ENCODE measurements at regions not wholly inside any gene's neighbourhood (a gene's known extent, or its start where the extent isn't known, plus 50 kb on each side); places are given as distances from the start of the nearest gene placed in this dataset.
"Not testable (repeated sequence)": the region's sequence is repeated elsewhere in the genome, so short reads cannot be mapped to it uniquely, and the experiment has no call there.

GRCh38 chr3:72270730-72271129 lies 485.8 kb upstream of the PROK2 start:
- Histone ChIP-seq H3K9ac (ENCODE audit: low read length) (no peak overlapping the region), H3K27me3 (ENCODE audit: insufficient read depth, low read length) (peaks cover 4% of the 10 kb centered on the region), H4K20me1 (ENCODE audit: insufficient read depth, low read length) (no peaks in the 10 kb centered on the region), H3K27ac (ENCODE audit: low read depth, low read length) (no peak overlapping the region), H3K79me2 (ENCODE audit: insufficient read depth, low read length) (no peaks in the 10 kb centered on the region), H3K36me3 (ENCODE audit: insufficient read depth, low read length) (no peaks in the 10 kb centered on the region), H3K4me1 (ENCODE audit: insufficient read depth, low read length) (peaks cover 40% of the 10 kb centered on the region), H2AFZ (ENCODE audit: low read depth, low read length) (no peak overlapping the region), H3K4me2 (ENCODE audit: low read length) (peak overlapping the region; percentile 62), H3K4me3 (ENCODE audit: insufficient read depth, low read depth, low read length) (no peak overlapping the region), H3K9me3 (ENCODE audit: insufficient read depth, low read depth, low read length) (no peaks in the 10 kb centered on the region)
- Mint-ChIP-seq H3K27me3 (ENCODE audit: low read depth, unreplicated experiment) (no peaks in the 10 kb centered on the region), H3K36me3 (ENCODE audit: low read depth, unreplicated experiment) (no peaks in the 10 kb centered on the region), H3K9me3 (ENCODE audit: unreplicated experiment) (no peaks in the 10 kb centered on the region), H3K27ac (ENCODE audit: unreplicated experiment) (peak overlapping the region; percentile 94), H3K4me3 (ENCODE audit: unreplicated experiment) (no peak overlapping the region), H3K4me1 (ENCODE audit: low read depth, unreplicated experiment) (peaks cover 62% of the 10 kb centered on the region)
- FAIRE-seq (no peak), DNase-seq (ENCODE audit: low read depth) (no peak)
- TF ChIP-seq, protein P1, sequence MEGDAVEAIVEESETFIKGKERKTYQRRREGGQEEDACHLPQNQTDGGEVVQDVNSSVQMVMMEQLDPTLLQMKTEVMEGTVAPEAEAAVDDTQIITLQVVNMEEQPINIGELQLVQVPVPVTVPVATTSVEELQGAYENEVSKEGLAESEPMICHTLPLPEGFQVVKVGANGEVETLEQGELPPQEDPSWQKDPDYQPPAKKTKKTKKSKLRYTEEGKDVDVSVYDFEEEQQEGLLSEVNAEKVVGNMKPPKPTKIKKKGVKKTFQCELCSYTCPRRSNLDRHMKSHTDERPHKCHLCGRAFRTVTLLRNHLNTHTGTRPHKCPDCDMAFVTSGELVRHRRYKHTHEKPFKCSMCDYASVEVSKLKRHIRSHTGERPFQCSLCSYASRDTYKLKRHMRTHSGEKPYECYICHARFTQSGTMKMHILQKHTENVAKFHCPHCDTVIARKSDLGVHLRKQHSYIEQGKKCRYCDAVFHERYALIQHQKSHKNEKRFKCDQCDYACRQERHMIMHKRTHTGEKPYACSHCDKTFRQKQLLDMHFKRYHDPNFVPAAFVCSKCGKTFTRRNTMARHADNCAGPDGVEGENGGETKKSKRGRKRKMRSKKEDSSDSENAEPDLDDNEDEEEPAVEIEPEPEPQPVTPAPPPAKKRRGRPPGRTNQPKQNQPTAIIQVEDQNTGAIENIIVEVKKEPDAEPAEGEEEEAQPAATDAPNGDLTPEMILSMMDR (IDR thresholded peaks at IDR 0.05; ENCODE audit: insufficient read depth, low read depth, low read length), result no peak

DNA sequence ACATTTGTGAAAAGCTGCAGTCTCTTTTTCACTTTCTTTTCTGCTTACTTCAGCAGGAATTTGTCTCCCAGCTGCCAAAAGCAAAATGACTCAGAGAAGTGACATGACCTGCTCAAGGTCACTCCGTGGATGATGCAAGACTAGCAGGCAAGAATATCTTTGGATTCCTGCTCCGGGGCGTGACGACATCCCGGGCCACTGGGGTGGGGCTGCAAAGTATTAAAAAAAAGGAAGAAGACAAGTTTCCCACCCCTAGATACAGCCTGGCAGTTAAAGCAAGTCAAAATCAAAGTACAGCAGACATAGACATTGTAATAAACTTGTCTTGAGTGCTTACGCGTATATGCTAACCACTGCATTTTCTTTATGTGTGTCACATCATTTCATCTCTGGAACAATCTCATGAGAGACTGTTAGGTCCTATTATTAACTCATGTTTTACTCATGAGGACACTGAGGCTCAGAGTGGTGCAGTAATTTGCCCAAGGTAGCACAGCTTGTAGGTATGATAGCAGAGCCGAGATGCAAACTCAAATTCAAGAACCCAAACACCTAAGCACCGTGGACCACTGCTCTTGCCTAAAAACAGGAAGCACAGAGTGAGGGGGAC lies 485.2 kb upstream of the PROK2 start:
- Histone ChIP-seq H3K27ac (ENCODE audit: low read depth, low read length) (peak overlapping the region; percentile 1), H3K79me2 (ENCODE audit: insufficient read depth, low read length) (no peaks in the 10 kb centered on the region), H3K4me1 (ENCODE audit: insufficient read depth, low read length) (peaks cover 37% of the 10 kb centered on the region), H3K9ac (ENCODE audit: low read length) (peak overlapping the region; percentile 21), H2AFZ (ENCODE audit: low read depth, low read length) (no peak overlapping the region), H3K27me3 (ENCODE audit: insufficient read depth, low read length) (peaks cover 9% of the 10 kb centered on the region), H3K4me3 (ENCODE audit: insufficient read depth, low read depth, low read length) (no peak overlapping the region), H3K4me2 (ENCODE audit: low read length) (peak overlapping the region; percentile 62), H4K20me1 (ENCODE audit: insufficient read depth, low read length) (no peaks in the 10 kb centered on the region), H3K36me3 (ENCODE audit: insufficient read depth, low read length) (no peaks in the 10 kb centered on the region), H3K9me3 (ENCODE audit: insufficient read depth, low read depth, low read length) (no peaks in the 10 kb centered on the region)
- no peaks in the 10 kb centered on the region for H3K36me3 Mint-ChIP-seq (ENCODE audit: low read depth, unreplicated experiment)
- no peaks in the 10 kb centered on the region for H3K9me3 Mint-ChIP-seq (ENCODE audit: unreplicated experiment)
- H3K27ac Mint-ChIP-seq (ENCODE audit: unreplicated experiment), result peak overlapping the region; percentile 94
- DNase-seq (ENCODE audit: low read depth), result peak; percentile 95
- no peak for TF ChIP-seq EZH2 (IDR thresholded peaks at IDR 0.05; ENCODE audit: insufficient read depth, low read length)
- TF ChIP-seq, protein P1 (IDR thresholded peaks at IDR 0.05; ENCODE audit: insufficient read depth, low read depth, low read length), result no peak
- FAIRE-seq, result peak; percentile 87
- peaks cover 65% of the 10 kb centered on the region for H3K4me1 Mint-ChIP-seq (ENCODE audit: low read depth, unreplicated experiment)
- H3K27me3 Mint-ChIP-seq (ENCODE audit: low read depth, unreplicated experiment), result peaks cover 4% of the 10 kb centered on the region
- no peak overlapping the region for H3K4me3 Mint-ChIP-seq (ENCODE audit: unreplicated experiment)

DNA sequence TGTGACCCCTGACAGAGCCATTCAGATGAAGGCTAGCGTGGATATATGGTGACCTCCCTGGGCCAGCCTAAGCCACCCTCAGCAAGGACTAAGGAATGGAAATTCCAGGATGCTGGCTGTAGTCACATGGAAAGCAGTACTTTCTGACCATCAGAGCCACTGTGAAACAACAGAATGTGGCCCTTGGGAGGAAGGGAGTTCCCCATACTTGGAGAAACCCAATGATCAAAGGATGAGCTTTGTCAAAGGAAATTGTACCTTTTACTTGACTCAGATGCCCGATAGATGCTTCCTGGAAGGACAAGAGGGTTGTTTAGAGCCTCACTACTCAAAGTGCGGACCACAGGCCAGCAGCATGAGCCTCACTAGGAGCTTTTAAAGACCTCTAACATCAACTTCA lies 484.5 kb upstream of the PROK2 start:
- Histone ChIP-seq H4K20me1 (ENCODE audit: insufficient read depth, low read length) (no peaks in the 10 kb centered on the region), H3K27me3 (ENCODE audit: insufficient read depth, low read length) (peaks cover 10% of the 10 kb centered on the region), H3K79me2 (ENCODE audit: insufficient read depth, low read length) (no peaks in the 10 kb centered on the region), H3K36me3 (ENCODE audit: insufficient read depth, low read length) (no peaks in the 10 kb centered on the region), H3K9ac (ENCODE audit: low read length) (peak overlapping the region; percentile 21), H3K4me3 (ENCODE audit: insufficient read depth, low read depth, low read length) (no peak overlapping the region), H3K4me1 (ENCODE audit: insufficient read depth, low read length) (peaks cover 31% of the 10 kb centered on the region), H3K9me3 (ENCODE audit: insufficient read depth, low read depth, low read length) (no peaks in the 10 kb centered on the region), H2AFZ (ENCODE audit: low read depth, low read length) (no peak overlapping the region), H3K27ac (ENCODE audit: low read depth, low read length) (no peak overlapping the region), H3K4me2 (ENCODE audit: low read length) (peak overlapping the region; percentile 62)
- Mint-ChIP-seq H3K9me3 (ENCODE audit: unreplicated experiment) (no peaks in the 10 kb centered on the region), H3K36me3 (ENCODE audit: low read depth, unreplicated experiment) (no peaks in the 10 kb centered on the region), H3K27me3 (ENCODE audit: low read depth, unreplicated experiment) (peaks cover 5% of the 10 kb centered on the region), H3K4me3 (ENCODE audit: unreplicated experiment) (no peak overlapping the region), H3K27ac (ENCODE audit: unreplicated experiment) (peak overlapping the region; percentile 94), H3K4me1 (ENCODE audit: low read depth, unreplicated experiment) (peaks cover 59% of the 10 kb centered on the region)
- DNase-seq (ENCODE audit: low read depth), result no peak
- TF ChIP-seq EZH2 (IDR thresholded peaks at IDR 0.05; ENCODE audit: insufficient read depth, low read length), result no peak
- TF ChIP-seq, protein P1 (IDR thresholded peaks at IDR 0.05; ENCODE audit: insufficient read depth, low read depth, low read length), result no peak
- no peak for FAIRE-seq

DNA sequence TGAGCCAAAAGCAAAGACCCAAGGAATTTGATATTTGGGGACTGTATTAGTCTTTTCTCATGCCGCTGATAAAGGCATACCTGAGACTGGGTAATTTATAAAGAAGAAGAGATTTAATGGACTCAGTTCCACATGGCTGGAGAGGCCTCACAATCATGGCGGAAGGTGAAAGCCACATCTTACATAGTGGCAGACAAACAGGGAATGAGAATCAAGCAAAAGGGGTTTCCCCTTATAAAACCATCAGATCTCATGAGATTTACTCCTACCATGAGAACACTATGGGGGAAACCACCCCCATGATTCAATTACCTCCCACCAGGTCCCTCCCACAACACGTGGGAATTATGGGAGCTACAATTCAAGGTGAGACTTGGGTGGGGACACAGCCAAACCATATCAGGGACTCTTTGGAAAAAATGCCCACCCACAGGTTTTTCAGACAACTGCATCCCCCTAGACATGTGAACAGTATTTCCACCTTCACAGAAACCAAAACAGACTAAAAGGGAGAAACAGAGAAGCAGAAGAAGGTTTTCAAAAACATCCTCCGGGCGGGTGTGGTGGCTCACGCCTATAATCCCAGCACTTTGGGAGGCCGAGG lies 482.1 kb upstream of the PROK2 start:
- H3K36me3 Mint-ChIP-seq (ENCODE audit: low read depth, unreplicated experiment); H2AFZ ChIP-seq (ENCODE audit: low read depth, low read length); H4K20me1 ChIP-seq (ENCODE audit: insufficient read depth, low read length); H3K27ac Mint-ChIP-seq (ENCODE audit: unreplicated experiment); H3K9me3 ChIP-seq (ENCODE audit: insufficient read depth, low read depth, low read length); H3K9ac ChIP-seq (ENCODE audit: low read length); H3K4me3 ChIP-seq (ENCODE audit: insufficient read depth, low read depth, low read length); DNase-seq (ENCODE audit: low read depth); FAIRE-seq; H3K79me2 ChIP-seq (ENCODE audit: insufficient read depth, low read length); H3K9me3 Mint-ChIP-seq (ENCODE audit: unreplicated experiment); H3K4me3 Mint-ChIP-seq (ENCODE audit: unreplicated experiment); H3K27ac ChIP-seq (ENCODE audit: low read depth, low read length); H3K36me3 ChIP-seq (ENCODE audit: insufficient read depth, low read length); H3K4me2 ChIP-seq (ENCODE audit: low read length): not testable (repeated sequence)
- Mint-ChIP-seq H3K27me3 (ENCODE audit: low read depth, unreplicated experiment) (peaks cover 11% of the 10 kb centered on the region), H3K4me1 (ENCODE audit: low read depth, unreplicated experiment) (peaks cover 42% of the 10 kb centered on the region)
- H3K4me1 ChIP-seq (ENCODE audit: insufficient read depth, low read length), result peaks cover 18% of the 10 kb centered on the region
- peaks cover 19% of the 10 kb centered on the region for H3K27me3 ChIP-seq (ENCODE audit: insufficient read depth, low read length)

Data from astrocyte (in vitro differentiated cells and primary cell).